ENCODE measurements at regions not wholly inside any gene's neighbourhood (a gene's known extent, or its start where the extent isn't known, plus 50 kb on each side); places are given as distances from the start of the nearest gene placed in this dataset.

GRCh38 chr3:152204218-152204617, 64.5 kb upstream of the MBNL1 start:
- Histone ChIP-seq H2BK20ac (ENCODE audit: low read length) (no peak overlapping the region), H2AFZ (ENCODE audit: low read length) (no peak overlapping the region), H3K18ac (ENCODE audit: extremely low read depth, low read length) (no peak overlapping the region), H3K23ac (ENCODE audit: insufficient read length) (no peak overlapping the region), H3K27ac (ENCODE audit: low read depth, low read length) (no peak overlapping the region), H2BK15ac (ENCODE audit: low read length) (no peak overlapping the region), H4K91ac (replicated peaks; ENCODE audit: insufficient read length, low read length) (no peak overlapping the region), H3K79me2 (ENCODE audit: control insufficient read depth in 1 of 2, insufficient read depth in 2 of 2, low read length in 2 of 2) (no peaks in the 10 kb centered on the region), H3K4me1 (replicated peaks in 1 of 4; ENCODE audit: control insufficient read depth in 3 of 4, insufficient read depth in 4 of 4, low read length in 3 of 4) (no peaks in the 10 kb centered on the region), H2BK5ac (ENCODE audit: low read depth, low read length) (no peak overlapping the region), H2BK12ac (ENCODE audit: low read depth, low read length) (no peak overlapping the region), H3K4me3 (ENCODE audit: extremely low read depth in 1 of 4, insufficient read depth in 2 of 4, low read depth in 3 of 4, low read length in 4 of 4) (no peak overlapping the region), H4K8ac (ENCODE audit: extremely low read depth, insufficient read depth, low read length) (no peak overlapping the region), H2BK120ac (replicated peaks; ENCODE audit: low read depth, low read length) (no peak overlapping the region), H4K20me1 (replicated peaks in 1 of 2; ENCODE audit: control insufficient read depth in 1 of 2, insufficient read depth in 2 of 2, low read length in 2 of 2) (no peaks in the 10 kb centered on the region), H3K4me2 (ENCODE audit: insufficient read depth in 1 of 2, low read depth in 2 of 2, low read length in 2 of 2) (no peak overlapping the region), H3K56ac (replicated peaks; ENCODE audit: insufficient read length, low read depth, low read length) (no peak overlapping the region), H3K36me3 (ENCODE audit: control insufficient read depth in 2 of 4, insufficient read depth in 4 of 4, low read length in 3 of 4) (no peaks in the 10 kb centered on the region), H2AK5ac (ENCODE audit: low read depth, low read length) (no peak overlapping the region), H3K4ac (replicated peaks; ENCODE audit: insufficient read length, low read depth, low read length) (no peak overlapping the region), H4K5ac (ENCODE audit: insufficient read length, low read depth, low read length) (no peak overlapping the region), H3K9me3 (ENCODE audit: insufficient read depth in 2 of 2, low read depth in 1 of 2, low read length in 1 of 2) (no peaks in the 10 kb centered on the region), H3K79me1 (ENCODE audit: low read depth, low read length) (no peaks in the 10 kb centered on the region), H3K27me3 (replicated peaks in 1 of 4; ENCODE audit: control insufficient read depth in 3 of 4, extremely low read depth in 1 of 4, insufficient read depth in 3 of 4, low read length in 3 of 4) (no peaks in the 10 kb centered on the region), H3K14ac (ENCODE audit: insufficient read length) (no peak overlapping the region), H3K23me2 (ENCODE audit: low read depth, low read length) (no peaks in the 10 kb centered on the region; the same call in 1 of the 2 replicates), H3K9ac (replicated peaks in 1 of 4; ENCODE audit: extremely low read depth in 1 of 4, low read depth in 3 of 4, low read length in 3 of 4) (no peak overlapping the region)
- CTCF ChIA-PET (ENCODE audit: partially characterized antibody) = interaction anchor here (1.2 to 1.4 kb wide), 2 partner anchors 9 to 21 kb away, joined by 4 read pairs; no protein-coding TSS in a partner anchor
- WGBS, 2 experiments (ENCODE audit: extremely low coverage in 1 of 2, insufficient coverage in 1 of 2, insufficient read length in 1 of 2, insufficient replicate concordance in 2 of 2, low coverage in 1 of 2, low lambda C conversion rate in 2 of 2, missing lambda C conversion rate in 1 of 2) = 93% methylated on average over 2 of the region's 2 CpGs; no CpG with 5 or more reads in 1 of the 2 experiments
- FAIRE-seq (no peak), DNase-seq (ENCODE audit: low read depth in 1 of 2, low spot score in 2 of 2) (no peak)
- POLR2A ChIA-PET (ENCODE audit: partially characterized antibody) = interaction anchor here (0.9 kb wide), 1 partner anchor 624 kb away, joined by 3 read pairs; no protein-coding TSS in a partner anchor
- no peak for TF ChIP-seq RNF2 (IDR thresholded peaks at IDR 0.05; ENCODE audit: borderline replicate concordance, low read depth, low read length, missing control alignments, poor library complexity, severe bottlenecking)
- no peak for TF ChIP-seq CBX8 (IDR thresholded peaks at IDR 0.05; ENCODE audit: borderline replicate concordance, low read depth, low read length)
- no peak for TF ChIP-seq SP4 (IDR thresholded peaks at IDR 0.05; ENCODE audit: low read length)
- no peak for TF ChIP-seq CTBP2 (IDR thresholded peaks at IDR 0.05; ENCODE audit: borderline replicate concordance, insufficient read depth, insufficient read length, low read length)
- TF ChIP-seq HDAC6 (IDR thresholded peaks at IDR 0.05; ENCODE audit: low read depth, low read length) = no peak
- TF ChIP-seq CBX5 (IDR thresholded peaks at IDR 0.05; ENCODE audit: low read depth, low read length) = no peak
- no peak for TF ChIP-seq CHD1 (IDR thresholded peaks at IDR 0.05; ENCODE audit: low read depth, low read length)
- TF ChIP-seq GABPA (IDR thresholded peaks at IDR 0.05; ENCODE audit: borderline replicate concordance, insufficient read depth, low read length) = no peak
- TF ChIP-seq RAD21 (IDR thresholded peaks at IDR 0.05 in 1 of 2, conservative IDR thresholded peaks at IDR 0.05 in 1 of 2; ENCODE audit: low read depth in 2 of 2, low read length in 2 of 2) = no peak
- TF ChIP-seq CTCF (IDR thresholded peaks at IDR 0.05; ENCODE audit: control extremely low read depth in 1 of 3, insufficient read depth in 1 of 3, low read depth in 1 of 3, low read length in 3 of 3) = no peak
- TF ChIP-seq TAF1 (IDR thresholded peaks at IDR 0.05; ENCODE audit: low read depth, low read length) = no peak
